Liver (tissue), 8 donors: ENCODE measurements at regions not wholly inside any gene's neighbourhood (a gene's known extent, or its start where the extent isn't known, plus 50 kb on each side); places are given as distances from the start of the nearest gene placed in this dataset.

Experiments
- DNase-seq: peaks from one replicate; pipeline ENCODE4 v3.0.0-alpha.2; 2017; ENCODE audit warnings: low spot score
- H3K27ac ChIP-seq, 2 donors: one replicate each; pipeline ENCODE4 v1.7.0; 2013; ENCODE audit warnings: inconsistent platforms in 2 of 2, low read length in 2 of 2, control low read depth in 1 of 2, low read depth in 1 of 2, mild to moderate bottlenecking in 1 of 2
- H3K27me3 ChIP-seq, 4 donors: one replicate each; pipeline versions ENCODE4 v1.6.1 to v1.7.0; 2013; ENCODE audit warnings: low read length in 3 of 4, inconsistent platforms in 1 of 4, mild to moderate bottlenecking in 1 of 4, moderate library complexity in 1 of 4; ENCODE audit not compliant: control insufficient read depth in 4 of 4, insufficient read depth in 4 of 4
- H3K36me3 ChIP-seq, 4 donors: one replicate each; pipeline versions ENCODE4 v1.6.1 to v1.7.0; 2013; ENCODE audit warnings: low read length in 3 of 4, mild to moderate bottlenecking in 3 of 4, low read depth in 1 of 4, moderate library complexity in 1 of 4; ENCODE audit not compliant: control insufficient read depth in 4 of 4, insufficient read depth in 3 of 4
- H3K4me1 ChIP-seq, 4 donors: one replicate each; pipeline versions ENCODE4 v1.6.1 to v1.7.0; 2013; ENCODE audit warnings: low read length in 3 of 4, mild to moderate bottlenecking in 3 of 4, moderate library complexity in 1 of 4; ENCODE audit not compliant: control insufficient read depth in 4 of 4, insufficient read depth in 4 of 4
- H3K4me3 ChIP-seq, 3 donors: one replicate each; pipeline versions ENCODE4 v1.6.1 to v1.7.0; 2013; ENCODE audit warnings: low read length in 3 of 3, control low read depth in 1 of 3, low read depth in 1 of 3, mild to moderate bottlenecking in 1 of 3
- H3K9ac ChIP-seq, 2 donors: one replicate each; pipeline ENCODE4 v1.7.0; 2013; ENCODE audit warnings: low read length in 2 of 2, mild to moderate bottlenecking in 2 of 2, moderate library complexity in 2 of 2, control low read depth in 1 of 2, low read depth in 1 of 2
- H3K9me3 ChIP-seq, 4 donors: one replicate each; pipeline versions ENCODE4 v1.6.1 to v1.7.0; 2013; ENCODE audit warnings: low read length in 3 of 4; ENCODE audit not compliant: control insufficient read depth in 4 of 4
- ATF3 ChIP-seq: IDR thresholded peaks from 2 replicates; pipeline ENCODE4 v1.6.1; 2016; ENCODE audit warnings: antibody characterized with exemption
- CTCF ChIP-seq: fragments of 150-350 bp; IDR thresholded peaks from 2 replicates; pipeline ENCODE4 v1.5.1; 2017; ENCODE audit warnings: improper control_type of control experiment, low read depth, low read length; ENCODE audit not compliant: missing input control
- EGR1 ChIP-seq, 2 donors: IDR thresholded peaks; 2 replicates each; pipeline ENCODE4 v1.6.1; 2016 to 2018; ENCODE audit warnings: antibody characterized with exemption in 2 of 2, low read depth in 2 of 2
- FOXA1 ChIP-seq: IDR thresholded peaks from 2 replicates; pipeline ENCODE4 v1.6.1; 2016; ENCODE audit warnings: antibody characterized with exemption
- FOXA2 ChIP-seq: IDR thresholded peaks from 2 replicates; pipeline ENCODE4 v1.6.1; 2016; ENCODE audit warnings: antibody characterized with exemption
- GABPA ChIP-seq, 2 donors: IDR thresholded peaks in 1 of 2; conservative IDR thresholded peaks in 1 of 2; 2 replicates each; pipeline ENCODE4 v1.6.1; 2016; ENCODE audit warnings: antibody characterized with exemption in 2 of 2, mild to moderate bottlenecking in 1 of 2, moderate library complexity in 1 of 2
- HNF4A ChIP-seq, 2 donors: conservative IDR thresholded peaks; 2 replicates each; pipeline ENCODE4 v1.6.1; 2016; ENCODE audit warnings: antibody characterized with exemption in 2 of 2, mild to moderate bottlenecking in 2 of 2
- HNF4G ChIP-seq: IDR thresholded peaks from 2 replicates; pipeline ENCODE4 v1.6.1; 2016; ENCODE audit warnings: antibody characterized with exemption
- JUND ChIP-seq, 2 donors: IDR thresholded peaks; 2 replicates each; pipeline ENCODE4 v1.6.1; 2016; ENCODE audit warnings: antibody characterized with exemption in 2 of 2
- MAX ChIP-seq: IDR thresholded peaks from 2 replicates; pipeline ENCODE4 v1.6.1; 2016; ENCODE audit warnings: antibody characterized with exemption
- NR2F2 ChIP-seq: IDR thresholded peaks from 2 replicates; pipeline ENCODE4 v1.6.1; 2016; ENCODE audit warnings: antibody characterized with exemption
- RAD21 ChIP-seq, 2 donors: IDR thresholded peaks; 2 replicates each; pipeline ENCODE4 v1.6.1; 2016; ENCODE audit warnings: antibody characterized with exemption in 2 of 2, mild to moderate bottlenecking in 2 of 2
- REST ChIP-seq: IDR thresholded peaks from 2 replicates; pipeline ENCODE4 v1.6.1; 2016; ENCODE audit warnings: antibody characterized with exemption, mild to moderate bottlenecking
- RXRA ChIP-seq, 2 donors: IDR thresholded peaks; 2 replicates each; pipeline ENCODE4 v1.6.1; 2017 to 2018; ENCODE audit warnings: antibody characterized with exemption in 2 of 2, mild to moderate bottlenecking in 1 of 2
- SP1 ChIP-seq: IDR thresholded peaks from 2 replicates; pipeline ENCODE4 v1.6.1; 2018; ENCODE audit warnings: antibody characterized with exemption, mild to moderate bottlenecking
- TAF1 ChIP-seq: conservative IDR thresholded peaks from 2 replicates; pipeline ENCODE4 v1.6.1; 2016; ENCODE audit warnings: antibody characterized with exemption, mild to moderate bottlenecking
- YY1 ChIP-seq: IDR thresholded peaks from 2 replicates; pipeline ENCODE4 v1.6.1; 2016; ENCODE audit warnings: antibody characterized with exemption, mild to moderate bottlenecking
- ZBTB33 ChIP-seq: IDR thresholded peaks from 2 replicates; pipeline ENCODE4 v1.6.1; 2016; ENCODE audit warnings: antibody characterized with exemption
- WGBS: extraction: QIAGEN DNeasy Blood & Tissue Kit; methylation state at CpG from one replicate; pipeline ENCODE4 v1.1.7; 2013; 5-methylcytosine and 5-hydroxymethylcytosine counted together
- donor health status: healthy.
- donor health status: healthy.
- donor health status: healthy.
- donor health status: healthy.
- donor health status: healthy.

GRCh38 chr5:4228708-4229107, 633.1 kb downstream of the IRX1 start (continued):
- TF ChIP-seq ZBTB33, result no peak

GRCh38 chr5:4229414-4230292, 634.0 kb downstream of the IRX1 start:
- Histone ChIP-seq H3K27ac (no peak overlapping the region), H3K27me3 (peaks cover 0 to 3% (median 0%) of the 10 kb centered on the region in 4 donors), H3K4me3 (no peak overlapping the region), H3K9me3 (peaks cover 0 to 10% (median 5%) of the 10 kb centered on the region in 4 donors), H3K9ac (no peak overlapping the region), H3K36me3 (no peaks in the 10 kb centered on the region), H3K4me1 (no peaks in the 10 kb centered on the region)
- no peak for DNase-seq
- no peak for TF ChIP-seq GABPA (IDR thresholded peaks at IDR 0.05 in 1 of 2, conservative IDR thresholded peaks at IDR 0.05 in 1 of 2)
- TF ChIP-seq SP1, result no peak
- no peak for TF ChIP-seq NR2F2
- TF ChIP-seq YY1, result no peak
- TF ChIP-seq ZBTB33, result no peak
- no peak for TF ChIP-seq FOXA2
- TF ChIP-seq FOXA1, result no peak
- TF ChIP-seq RXRA (IDR thresholded peaks at IDR 0.05), result no peak
- TF ChIP-seq TAF1, result no peak
- TF ChIP-seq JUND (IDR thresholded peaks at IDR 0.05), result no peak
- no peak for TF ChIP-seq ATF3
- no peak for TF ChIP-seq REST
- no peak for TF ChIP-seq EGR1 (IDR thresholded peaks at IDR 0.05; ENCODE audit: low read depth in 2 of 2)
- no peak for TF ChIP-seq HNF4G
- no peak for TF ChIP-seq HNF4A (conservative IDR thresholded peaks at IDR 0.05)
- no peak for TF ChIP-seq CTCF
- TF ChIP-seq MAX, result no peak
- no peak for TF ChIP-seq RAD21 (IDR thresholded peaks at IDR 0.05)
- WGBS, result 80% methylated on average over 17 of the region's 17 CpGs
